ENCODE measurements at regions not wholly inside any gene's neighbourhood (a gene's known extent, or its start where the extent isn't known, plus 50 kb on each side); places are given as distances from the start of the nearest gene placed in this dataset.

GRCh38 chr1:63268876-63269275, 53.5 kb upstream of the FOXD3 start:
- no peak for DNase-seq
- no peak overlapping the region for H3K4me3 ChIP-seq
- TF ChIP-seq CTCF (conservative IDR thresholded peaks at IDR 0.05) (no peak), EZH2 (IDR thresholded peaks at IDR 0.05; ENCODE audit: low read depth) (no peak)
- BruUV-seq (replicated peaks), result no TSS peak
- H3K4me2 ChIP-seq, result no peak overlapping the region
- H3K9me3 ChIP-seq (ENCODE audit: insufficient read depth, low read depth), result no peaks in the 10 kb centered on the region
- H2AFZ ChIP-seq, result no peak overlapping the region
- H3K27me3 ChIP-seq (ENCODE audit: insufficient read depth, low read depth), result peaks cover 15% of the 10 kb centered on the region; the same call in 1 of the 2 replicates
- H3K79me2 ChIP-seq (ENCODE audit: low read depth), result no peaks in the 10 kb centered on the region
- no peak overlapping the region for H3K27ac ChIP-seq
- no peaks in the 10 kb centered on the region for H3K36me3 ChIP-seq (ENCODE audit: low read depth)
- no peaks in the 10 kb centered on the region for H4K20me1 ChIP-seq (ENCODE audit: insufficient read depth)
- no peaks in the 10 kb centered on the region for H3F3A ChIP-seq (ENCODE audit: insufficient read depth, low read depth)
- intact Hi-C loops (cut with micrococcal nuclease; ENCODE audit: unreplicated experiment), result no loop called here
- no peaks in the 10 kb centered on the region for H3K9me2 ChIP-seq (ENCODE audit: insufficient read depth)
- no peaks in the 10 kb centered on the region for H3K4me1 ChIP-seq (replicated peaks; ENCODE audit: insufficient read depth)
- POLR2A ChIA-PET (ENCODE audit: unreplicated experiment), result no interaction called here
- CTCF ChIA-PET, result no interaction called here

GRCh38 chr1:63269571-63269970, 52.8 kb upstream of the FOXD3 start:
- CTCF ChIA-PET, result no interaction called here
- TF ChIP-seq CTCF (conservative IDR thresholded peaks at IDR 0.05), result no peak
- no peak for TF ChIP-seq EZH2 (IDR thresholded peaks at IDR 0.05; ENCODE audit: low read depth)
- intact Hi-C loops (cut with micrococcal nuclease; ENCODE audit: unreplicated experiment), result no loop called here
- no peaks in the 10 kb centered on the region for H3K36me3 ChIP-seq (ENCODE audit: low read depth)
- peaks cover 15% of the 10 kb centered on the region; the same call in 1 of the 2 replicates for H3K27me3 ChIP-seq (ENCODE audit: insufficient read depth, low read depth)
- no peak overlapping the region for H3K4me3 ChIP-seq
- peak overlapping the region; percentile 45; the same call in 1 of the 2 replicates for H3K4me2 ChIP-seq
- no TSS peak for BruUV-seq (replicated peaks)
- H4K20me1 ChIP-seq (ENCODE audit: insufficient read depth), result no peaks in the 10 kb centered on the region
- no peaks in the 10 kb centered on the region for H3F3A ChIP-seq (ENCODE audit: insufficient read depth, low read depth)
- H3K9me3 ChIP-seq (ENCODE audit: insufficient read depth, low read depth), result no peaks in the 10 kb centered on the region
- no peak for DNase-seq
- no peak overlapping the region for H3K27ac ChIP-seq
- no peaks in the 10 kb centered on the region for H3K79me2 ChIP-seq (ENCODE audit: low read depth)
- H2AFZ ChIP-seq, result 0 out of 2 replicates have a peak overlapping the region, but pooled peaks have one; percentile 36
- no peaks in the 10 kb centered on the region for H3K9me2 ChIP-seq (ENCODE audit: insufficient read depth)
- H3K4me1 ChIP-seq (replicated peaks; ENCODE audit: insufficient read depth), result no peaks in the 10 kb centered on the region
- POLR2A ChIA-PET (ENCODE audit: unreplicated experiment), result no interaction called here
